NCI-H510A (cell line): ENCODE measurements at regions not wholly inside any gene's neighbourhood (a gene's known extent, or its start where the extent isn't known, plus 50 kb on each side); places are given as distances from the start of the nearest gene placed in this dataset.

Experiments
- DNase-seq: peaks from one replicate; lab custom pipeline; 2025; lab: John Stamatoyannopoulos, UW

GRCh38 chr3:177934001-177934891 lies 602.0 kb upstream of the KCNMB2 start:
- no peak for DNase-seq

GRCh38 chr3:177935047-177935446 lies 601.2 kb upstream of the KCNMB2 start:
- DNase-seq, result no peak

- no peak for DNase-seq
Observed at GRCh38 chr3:177936721-177937120, 599.5 kb upstream of the KCNMB2 start.

GRCh38 chr3:177942911-177943310 lies 593.3 kb upstream of the KCNMB2 start:
- DNase-seq, result no peak

- DNase-seq, result no peak
Observed at GRCh38 chr3:177944228-177944661, 592.0 kb upstream of the KCNMB2 start.

GRCh38 chr3:177946048-177946447 lies 590.2 kb upstream of the KCNMB2 start:
- DNase-seq, result no peak

- DNase-seq, result no peak
Observed at GRCh38 chr3:177946497-177946896, 589.7 kb upstream of the KCNMB2 start.

GRCh38 chr3:177946936-177947335 lies 589.3 kb upstream of the KCNMB2 start:
- DNase-seq, result no peak

- no peak for DNase-seq
Observed at GRCh38 chr3:177947901-177948300, 588.3 kb upstream of the KCNMB2 start.

- no peak for DNase-seq
Observed at GRCh38 chr3:177948716-177949425, 587.4 kb upstream of the KCNMB2 start.

- no peak for DNase-seq
Observed at GRCh38 chr3:177959188-177959587, 577.0 kb upstream of the KCNMB2 start.

GRCh38 chr3:177960014-177960413 lies 576.2 kb upstream of the KCNMB2 start:
- DNase-seq, result no peak

- no peak for DNase-seq
Observed at GRCh38 chr3:177960722-177961121, 575.5 kb upstream of the KCNMB2 start.

- DNase-seq, result no peak
Observed at GRCh38 chr3:177961784-177962183, 574.5 kb upstream of the KCNMB2 start.

GRCh38 chr3:177966493-177966892 lies 569.7 kb upstream of the KCNMB2 start:
- DNase-seq, result no peak

- DNase-seq, result no peak
Observed at GRCh38 chr3:177968891-177969290, 567.3 kb upstream of the KCNMB2 start.

GRCh38 chr3:177973241-177973840 lies 562.9 kb upstream of the KCNMB2 start:
- no peak for DNase-seq

GRCh38 chr3:177976241-177976640 lies 560.0 kb upstream of the KCNMB2 start:
- DNase-seq, result no peak

GRCh38 chr3:177976866-177977265 lies 559.4 kb upstream of the KCNMB2 start:
- DNase-seq, result no peak

- DNase-seq, result no peak
Observed at GRCh38 chr3:177977381-177978158, 558.7 kb upstream of the KCNMB2 start.

GRCh38 chr3:177978946-177979345 lies 557.3 kb upstream of the KCNMB2 start:
- no peak for DNase-seq

- DNase-seq, result no peak
Observed at GRCh38 chr3:177979703-177980102, 556.5 kb upstream of the KCNMB2 start.
